ENCODE measurements at regions not wholly inside any gene's neighbourhood (a gene's known extent, or its start where the extent isn't known, plus 50 kb on each side); places are given as distances from the start of the nearest gene placed in this dataset.
"Not testable (repeated sequence)": the region's sequence is repeated elsewhere in the genome, so short reads cannot be mapped to it uniquely, and the experiment has no call there.

DNA sequence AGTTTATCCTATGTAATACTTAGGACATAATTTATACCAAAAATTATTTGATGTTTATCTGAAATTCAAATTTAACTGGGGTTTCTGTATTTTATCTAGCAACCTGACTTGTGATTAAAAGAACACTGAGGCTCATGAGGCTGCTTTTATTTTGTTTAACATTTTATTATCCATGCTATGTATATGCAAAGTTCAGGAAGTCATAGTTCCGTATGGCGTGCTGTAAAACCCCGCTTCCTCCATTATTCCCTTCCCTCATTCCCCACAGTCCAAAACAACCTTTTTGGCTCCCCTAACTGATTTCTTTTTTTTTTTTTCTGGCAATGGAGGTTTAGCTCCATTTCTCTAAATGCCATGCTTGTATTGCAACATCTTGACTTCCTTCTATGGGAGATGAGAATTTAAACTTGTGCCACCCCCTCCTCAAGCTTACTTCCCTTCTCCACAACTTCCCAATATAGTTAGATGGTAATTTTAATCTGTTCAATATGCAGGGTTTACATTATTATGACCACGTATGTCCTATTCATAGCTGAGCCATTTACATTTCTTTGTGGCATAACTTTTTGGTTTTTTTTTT lies 138.0 kb upstream of the DNAH14 start:
- no peak for DNase-seq (ENCODE audit: low read depth in 1 of 2, low spot score in 1 of 2)

DNA sequence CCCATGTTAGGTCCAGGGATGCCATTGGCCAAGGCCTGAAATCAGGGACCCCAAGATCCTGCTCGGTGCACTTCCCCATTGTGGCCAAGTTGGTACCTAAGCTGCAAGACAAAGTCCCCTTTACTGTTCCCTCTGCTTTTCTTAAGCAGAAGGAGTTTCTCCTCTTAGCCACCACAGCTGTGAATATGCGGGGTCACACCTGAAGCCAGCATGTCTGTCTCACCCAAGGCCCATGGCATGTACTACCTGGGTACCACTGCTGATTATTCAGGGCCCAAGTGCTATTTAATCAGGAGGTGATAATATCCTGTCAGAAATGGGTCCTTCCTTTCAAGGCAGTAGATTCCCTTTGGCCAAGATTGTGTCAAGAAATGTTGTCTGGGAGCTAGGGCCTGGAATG lies 133.9 kb upstream of the DNAH14 start:
- DNase-seq (ENCODE audit: low read depth in 1 of 2, low spot score in 1 of 2), result no peak

DNA sequence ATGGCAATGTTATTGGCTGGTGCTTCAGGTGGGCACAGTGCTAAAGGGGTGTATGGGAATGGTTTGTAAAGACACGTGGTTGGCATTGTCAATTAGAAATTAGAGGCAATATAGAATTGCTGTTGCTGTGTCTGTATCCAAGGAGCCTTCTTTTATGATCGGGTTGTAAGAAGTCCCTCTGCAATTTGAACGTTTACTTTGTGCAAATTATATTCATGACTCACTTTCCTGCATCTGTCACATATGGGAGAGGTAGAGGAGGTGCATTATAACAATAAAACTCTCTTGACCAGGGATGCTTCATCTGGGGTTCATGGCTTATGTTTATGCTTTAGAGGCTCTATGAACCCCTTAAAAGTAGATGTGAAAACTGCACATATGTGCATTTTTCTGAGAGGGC lies 130.4 kb upstream of the DNAH14 start:
- DNase-seq (ENCODE audit: low read depth in 1 of 2, low spot score in 1 of 2), result no peak

DNA sequence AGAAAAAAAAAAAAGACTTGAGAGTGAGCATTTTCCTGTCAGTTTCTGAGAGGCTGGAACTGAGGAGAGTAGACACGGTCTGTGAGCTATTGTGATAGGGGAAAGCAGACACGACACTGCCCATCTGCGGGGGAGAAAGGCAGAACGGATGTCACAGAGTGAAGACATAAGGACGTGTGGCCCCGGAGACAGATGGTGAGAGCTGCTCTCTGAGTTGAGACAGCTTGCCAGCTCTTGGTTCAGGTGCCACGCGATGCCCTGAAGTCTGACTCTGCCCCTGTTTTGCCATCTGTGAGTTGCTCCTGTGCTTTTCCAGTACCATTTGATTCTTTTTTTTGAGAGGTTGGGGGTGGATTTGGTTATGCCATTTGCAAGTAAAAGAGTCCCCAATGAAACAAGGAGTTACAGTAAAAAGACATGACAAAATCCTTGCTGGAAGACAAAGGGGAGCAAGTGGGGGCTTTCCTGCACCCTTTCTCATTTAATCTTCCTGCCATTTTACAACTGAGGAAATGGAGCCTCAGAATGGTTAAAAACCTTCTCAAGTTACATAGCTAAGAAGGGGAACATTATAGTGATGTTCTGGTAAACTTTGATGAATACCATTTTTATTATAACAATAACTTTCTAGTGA lies 128.9 kb upstream of the DNAH14 start:
- DNase-seq (ENCODE audit: low read depth in 1 of 2, low spot score in 1 of 2), result no peak

DNA sequence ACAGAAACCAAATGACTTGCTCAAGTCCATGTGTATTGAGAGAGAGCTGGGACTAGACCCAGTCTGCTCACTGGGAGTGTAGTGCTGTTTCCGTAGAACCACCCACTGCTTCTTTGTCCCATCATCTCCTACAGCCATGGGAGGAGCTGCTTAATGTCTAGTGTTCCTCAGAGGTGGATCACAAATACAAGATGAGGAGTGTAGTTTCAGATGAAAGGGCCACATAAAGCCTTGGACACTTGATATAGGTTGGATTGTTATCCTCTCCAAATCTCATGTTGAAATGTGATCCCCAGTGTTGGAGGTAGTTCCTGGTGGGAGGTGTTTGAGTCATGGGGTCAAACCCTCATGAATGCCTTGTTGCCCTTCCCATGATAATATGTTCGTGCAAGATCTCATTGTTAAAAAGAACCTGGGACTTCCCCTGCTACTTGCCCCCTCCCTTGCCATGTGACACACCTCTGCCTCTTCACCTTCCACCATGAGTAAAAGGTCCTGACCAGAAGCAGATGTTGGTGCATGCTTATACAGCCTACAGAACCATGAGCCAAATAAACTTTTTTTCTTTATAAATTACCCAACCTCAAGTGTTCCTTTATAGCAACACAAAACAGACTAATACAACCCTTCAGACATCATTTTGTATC lies 127.5 kb upstream of the DNAH14 start:
- DNase-seq (ENCODE audit: low read depth in 1 of 2, low spot score in 1 of 2), result no peak

DNA sequence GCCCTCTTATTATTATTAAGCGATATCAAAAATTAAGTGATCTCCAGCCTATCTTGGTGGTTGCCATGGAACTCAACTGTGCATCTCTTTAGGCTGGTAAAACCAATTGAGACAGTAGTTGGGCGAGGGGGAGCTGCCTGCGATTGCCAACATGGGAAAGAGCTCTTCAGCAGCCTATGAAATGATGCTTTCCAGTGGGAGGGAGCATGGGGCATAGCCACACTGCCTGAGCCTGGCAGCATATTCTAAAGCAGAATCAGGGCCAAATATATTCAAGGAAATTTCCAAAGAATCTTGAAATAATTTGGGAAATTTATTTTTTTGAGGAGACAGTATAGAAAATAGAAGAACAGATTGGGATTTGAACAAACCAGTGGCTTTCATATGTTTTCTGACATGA lies 126.9 kb upstream of the DNAH14 start:
- DNase-seq (ENCODE audit: low read depth in 1 of 2, low spot score in 1 of 2), result no peak

DNA sequence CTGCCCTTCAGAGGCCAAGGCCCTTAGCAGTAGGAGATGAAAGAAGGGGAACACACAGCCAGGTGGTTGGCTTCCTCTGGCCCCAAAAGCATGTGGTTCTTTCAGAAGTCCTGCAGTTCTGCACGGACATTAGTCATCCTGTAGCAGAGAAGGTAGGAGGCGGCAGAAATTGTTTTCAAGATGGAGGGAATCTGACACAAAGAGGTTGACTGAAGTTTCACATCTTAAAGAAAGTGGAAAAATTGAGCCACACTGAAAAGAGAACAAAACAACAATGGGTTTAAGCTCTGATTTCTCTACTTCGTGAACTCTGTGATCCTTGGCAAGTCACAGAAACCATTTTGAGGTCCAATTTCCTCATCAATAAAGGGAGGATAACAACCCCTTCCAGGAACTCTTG lies 125.3 kb upstream of the DNAH14 start:
- no peak for DNase-seq (ENCODE audit: low read depth in 1 of 2, low spot score in 1 of 2)

DNA sequence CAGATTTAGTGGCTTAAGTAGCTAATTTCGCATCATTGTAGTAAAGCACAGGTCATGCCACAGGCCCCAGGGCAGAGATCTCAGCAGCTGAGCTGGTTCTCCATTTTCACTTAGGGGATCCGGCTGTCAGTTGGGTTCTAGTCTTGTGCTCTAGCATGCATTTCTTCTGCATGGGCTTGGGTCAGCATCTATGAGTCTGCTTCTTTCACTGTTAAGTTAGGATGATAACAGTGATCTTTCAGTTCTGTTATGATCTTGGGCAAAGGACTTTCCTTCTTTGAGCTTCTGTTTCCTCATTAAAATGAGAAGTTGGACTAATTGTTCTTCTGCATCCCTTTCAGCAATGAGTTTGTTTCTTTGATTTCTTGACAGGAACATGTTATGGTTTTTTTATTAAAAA lies 123.6 kb upstream of the DNAH14 start:
- no peak for DNase-seq (ENCODE audit: low read depth in 1 of 2, low spot score in 1 of 2)

DNA sequence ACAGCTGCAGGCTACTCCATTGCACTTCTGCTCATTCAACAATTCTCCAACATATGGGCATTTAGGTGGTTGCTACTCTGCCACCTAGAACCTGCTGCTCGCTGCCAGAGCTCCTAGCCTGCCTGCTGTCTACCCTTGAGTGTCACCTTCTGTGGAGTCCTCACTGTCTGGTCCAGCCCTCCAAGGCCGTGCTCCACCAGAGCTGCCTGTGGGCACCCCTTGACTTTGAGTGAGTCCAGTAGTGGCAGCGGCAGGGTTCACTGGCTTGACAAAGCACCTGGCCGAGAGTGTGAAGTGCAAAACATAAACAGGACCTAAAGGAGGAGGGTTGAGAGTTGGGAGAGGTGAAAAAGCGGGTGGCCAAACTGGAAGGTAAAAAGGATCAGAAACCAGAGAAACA lies 120.3 kb upstream of the DNAH14 start:
- DNase-seq (ENCODE audit: low read depth in 1 of 2, low spot score in 1 of 2), result no peak

DNA sequence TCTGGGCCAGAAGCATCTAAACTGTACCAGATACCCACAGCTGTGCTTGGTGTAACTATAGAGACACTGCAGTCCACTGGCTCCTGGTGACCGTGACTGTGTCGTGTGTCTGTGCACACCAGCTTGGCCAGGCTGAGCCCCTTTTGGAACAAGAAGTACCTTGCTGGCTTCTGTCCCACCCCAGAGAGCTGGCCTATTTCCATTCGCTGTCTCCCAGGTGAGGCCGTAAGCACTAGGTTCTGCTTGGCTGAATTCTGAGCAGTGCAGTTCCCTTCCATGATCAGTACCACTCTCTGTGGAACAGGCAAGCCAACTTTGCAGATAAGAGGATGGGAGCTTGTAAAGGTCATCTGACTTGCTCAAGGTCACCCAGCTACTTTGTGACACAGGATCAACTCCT lies 119.9 kb upstream of the DNAH14 start:
- DNase-seq (ENCODE audit: low read depth in 1 of 2, low spot score in 1 of 2), result no peak

DNA sequence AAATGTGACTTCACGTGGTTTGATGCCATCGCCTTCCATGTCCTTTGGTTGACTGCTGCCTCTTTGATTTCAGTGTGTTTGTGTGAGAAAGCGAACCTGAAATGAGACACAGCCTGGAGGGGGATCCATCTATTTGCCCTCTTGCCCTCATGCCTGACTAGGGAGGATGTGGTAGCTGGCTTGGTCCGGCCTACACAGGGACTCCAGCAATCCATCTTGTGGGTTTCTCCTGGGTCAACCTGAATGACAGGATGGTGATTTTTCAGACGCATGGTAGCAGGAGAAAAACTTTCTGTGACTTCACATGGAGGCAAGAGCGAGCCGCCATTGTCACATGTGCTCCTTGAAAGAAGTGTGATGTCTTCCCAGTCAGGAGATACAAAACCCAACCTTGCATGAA lies 117.9 kb upstream of the DNAH14 start:
- no peak for DNase-seq (ENCODE audit: low read depth in 1 of 2, low spot score in 1 of 2)

DNA sequence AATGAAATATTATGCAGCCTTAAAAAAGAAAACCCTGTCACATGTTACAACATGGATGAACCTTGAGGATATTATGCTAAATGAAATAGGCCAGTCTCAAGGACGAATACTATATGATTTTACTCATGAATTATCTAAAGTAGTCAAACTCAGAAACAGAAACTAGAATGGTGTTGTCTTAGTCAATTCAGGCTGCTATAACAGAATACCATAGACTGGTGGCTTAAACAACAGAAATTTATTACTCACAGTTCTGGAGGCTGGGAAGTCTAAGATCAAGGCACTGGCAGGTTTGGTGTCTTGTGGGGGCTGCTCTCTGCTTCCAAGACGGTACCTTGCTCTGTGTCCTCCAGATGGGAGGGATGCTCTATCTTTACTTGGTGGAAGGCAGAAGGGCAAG lies 113.8 kb upstream of the DNAH14 start:
- no peak for DNase-seq (ENCODE audit: low read depth in 1 of 2, low spot score in 1 of 2)

DNA sequence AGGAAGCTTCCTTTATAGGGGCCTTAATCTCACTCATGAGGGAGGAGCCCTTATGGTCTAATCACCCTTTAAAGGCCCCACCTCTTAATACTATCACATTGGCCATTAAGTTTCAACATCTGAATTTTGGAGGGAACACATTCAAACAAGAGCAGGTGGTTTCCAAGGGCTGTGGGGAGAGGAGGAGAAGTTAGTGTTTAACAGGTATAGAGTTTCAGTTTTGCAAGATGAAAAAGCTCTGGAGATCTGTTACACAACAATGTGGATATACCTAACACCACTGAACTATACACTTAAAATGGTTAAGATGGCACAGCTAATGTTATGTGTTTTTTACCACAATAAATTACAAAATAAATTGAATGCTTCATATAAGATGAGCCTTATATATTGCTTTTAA lies 113.4 kb upstream of the DNAH14 start:
- no peak for DNase-seq (ENCODE audit: low read depth in 1 of 2, low spot score in 1 of 2)

DNA sequence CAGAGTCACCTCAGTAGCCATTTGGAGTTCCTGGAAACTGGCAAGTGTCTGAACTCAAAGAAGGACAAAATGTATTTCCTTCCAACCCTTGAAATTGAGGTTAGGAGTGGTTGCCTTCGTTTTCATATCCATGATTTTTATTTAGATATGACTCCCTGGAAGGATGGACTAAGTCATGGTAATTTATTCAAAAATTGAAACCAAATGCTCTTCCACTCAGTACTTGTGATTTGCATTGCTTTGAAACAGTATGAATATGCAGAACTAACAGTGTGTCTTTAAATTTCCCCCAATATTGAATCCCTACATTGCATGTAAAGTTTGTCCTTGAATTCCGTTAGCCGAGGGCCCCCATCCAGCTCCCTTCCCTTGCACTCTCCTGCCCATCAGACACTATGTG lies 112.1 kb upstream of the DNAH14 start:
- DNase-seq (ENCODE audit: low read depth in 1 of 2, low spot score in 1 of 2), result no peak

DNA sequence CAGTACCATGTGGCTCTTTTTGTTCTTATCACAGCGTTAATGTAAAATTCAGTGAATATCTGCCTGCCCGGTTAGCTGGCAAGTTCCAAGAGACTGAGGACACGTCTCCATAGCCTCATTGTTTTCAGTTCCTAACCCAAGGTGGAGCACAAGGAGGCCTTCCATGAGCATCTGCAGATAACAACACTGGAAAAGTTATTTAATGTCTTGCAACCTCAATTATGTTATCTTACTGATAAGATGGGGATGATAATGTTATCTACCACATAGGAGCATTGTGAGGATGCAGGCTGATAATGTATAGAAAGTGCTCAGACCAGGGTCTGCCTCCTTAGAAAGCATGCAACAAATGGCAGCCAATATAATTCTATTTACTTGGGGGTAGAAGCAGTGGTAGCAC lies 109.6 kb upstream of the DNAH14 start:
- no peak for DNase-seq (ENCODE audit: low read depth in 1 of 2, low spot score in 1 of 2)

DNA sequence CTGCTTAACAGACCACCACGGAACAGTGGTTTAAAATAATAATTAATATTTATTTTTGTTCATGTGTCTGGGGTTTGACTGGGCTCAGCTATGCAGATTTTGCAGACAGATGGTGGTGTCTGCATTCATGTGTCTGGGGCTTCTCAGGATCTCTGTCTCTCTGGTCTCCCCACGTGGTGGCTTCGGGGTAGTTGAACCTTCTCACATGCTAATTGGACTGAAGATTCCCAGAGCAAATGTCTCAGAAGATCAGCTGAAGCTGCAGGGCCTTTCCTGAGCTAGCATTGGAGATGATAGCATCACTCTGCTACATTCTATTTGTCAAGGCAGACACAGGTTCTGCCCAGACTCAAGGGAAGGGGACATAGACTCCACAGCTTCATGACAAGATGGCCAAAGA lies 109.1 kb upstream of the DNAH14 start:
- DNase-seq (ENCODE audit: low read depth in 1 of 2, low spot score in 1 of 2), result no peak

DNA sequence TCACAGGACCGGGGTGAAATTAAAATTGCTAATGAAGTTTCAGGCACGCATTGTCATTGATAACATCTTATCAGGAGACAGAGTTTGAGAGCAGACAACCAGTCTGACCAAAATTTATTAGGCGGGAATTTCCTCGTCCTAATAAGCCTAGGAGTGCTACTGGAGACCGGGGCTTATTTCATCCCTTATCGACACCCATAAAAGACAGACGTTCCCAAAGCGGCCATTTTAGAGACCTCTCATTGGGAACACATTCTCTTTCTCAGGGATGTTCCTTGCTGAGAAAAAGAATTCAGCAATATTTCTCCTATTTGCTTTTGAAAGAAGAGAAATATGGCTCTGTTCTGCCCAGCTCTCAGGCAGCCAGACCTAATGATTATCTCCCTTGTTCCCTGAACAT lies 107.7 kb upstream of the DNAH14 start:
- not testable (repeated sequence) for DNase-seq (ENCODE audit: low read depth in 1 of 2, low spot score in 1 of 2)

DNA sequence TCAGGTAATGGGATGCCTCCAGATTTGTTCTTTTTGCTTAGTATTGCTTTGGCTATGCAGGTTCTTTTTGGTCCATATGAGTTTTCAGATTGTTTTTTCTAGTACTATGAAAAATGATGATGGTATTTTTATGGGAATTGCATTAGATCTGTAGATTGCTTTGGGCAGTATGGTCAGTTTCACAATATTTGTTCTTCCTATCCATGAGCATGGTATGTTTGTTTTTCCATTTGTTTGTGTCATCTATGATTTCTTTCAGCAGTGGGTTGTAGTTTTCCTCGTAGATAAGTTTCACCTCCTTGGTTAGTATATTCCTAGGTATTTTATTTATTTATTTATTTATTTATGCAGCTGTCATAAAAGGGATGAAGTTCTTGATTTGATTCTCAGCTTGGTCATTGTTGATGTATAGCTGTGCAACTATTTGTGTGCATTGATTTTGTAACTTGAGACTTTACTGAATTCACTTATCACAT lies 103.9 kb upstream of the DNAH14 start:
- DNase-seq (ENCODE audit: low read depth in 1 of 2, low spot score in 1 of 2), result no peak

DNA sequence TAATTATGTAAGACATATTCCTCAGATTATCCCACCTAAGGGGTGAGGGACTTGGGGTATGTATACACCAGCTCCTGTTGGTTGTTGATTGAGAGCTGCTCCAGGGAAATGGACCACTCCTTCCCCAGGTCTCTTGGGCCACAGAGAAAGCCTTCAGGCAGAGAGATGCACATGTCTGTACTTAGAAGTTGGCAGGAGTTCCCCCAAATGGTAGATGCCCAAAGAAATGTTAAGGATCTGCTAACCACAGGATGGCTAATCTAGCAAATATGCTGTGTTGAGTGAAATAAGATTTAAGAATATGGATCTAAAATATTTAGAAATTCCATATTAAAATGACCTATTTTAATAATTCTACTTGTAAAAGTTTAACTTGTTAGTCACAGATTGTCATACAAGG lies 100.8 kb upstream of the DNAH14 start:
- DNase-seq (ENCODE audit: low read depth in 1 of 2, low spot score in 1 of 2), result no peak

DNA sequence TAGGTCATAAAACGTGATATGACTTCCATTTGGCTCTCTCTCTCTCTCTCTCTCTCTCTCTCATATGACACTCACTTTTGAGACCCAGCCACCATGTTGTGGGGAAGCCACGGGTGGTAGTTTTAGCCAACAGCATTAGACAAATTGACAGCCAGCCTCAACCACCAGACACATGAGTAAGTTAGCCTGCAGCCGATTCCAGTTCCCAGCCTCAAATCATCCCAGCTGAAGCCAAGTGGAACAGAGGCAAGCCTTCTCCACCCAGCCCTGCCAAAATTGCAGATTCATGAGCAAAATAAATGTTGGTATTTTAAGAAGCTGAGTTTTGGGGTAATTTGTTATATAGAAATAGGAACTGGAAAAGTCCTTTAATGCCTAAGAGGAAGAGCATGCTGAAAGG lies 98.0 kb upstream of the DNAH14 start:
- DNase-seq (ENCODE audit: low read depth in 1 of 2, low spot score in 1 of 2), result no peak

DNA sequence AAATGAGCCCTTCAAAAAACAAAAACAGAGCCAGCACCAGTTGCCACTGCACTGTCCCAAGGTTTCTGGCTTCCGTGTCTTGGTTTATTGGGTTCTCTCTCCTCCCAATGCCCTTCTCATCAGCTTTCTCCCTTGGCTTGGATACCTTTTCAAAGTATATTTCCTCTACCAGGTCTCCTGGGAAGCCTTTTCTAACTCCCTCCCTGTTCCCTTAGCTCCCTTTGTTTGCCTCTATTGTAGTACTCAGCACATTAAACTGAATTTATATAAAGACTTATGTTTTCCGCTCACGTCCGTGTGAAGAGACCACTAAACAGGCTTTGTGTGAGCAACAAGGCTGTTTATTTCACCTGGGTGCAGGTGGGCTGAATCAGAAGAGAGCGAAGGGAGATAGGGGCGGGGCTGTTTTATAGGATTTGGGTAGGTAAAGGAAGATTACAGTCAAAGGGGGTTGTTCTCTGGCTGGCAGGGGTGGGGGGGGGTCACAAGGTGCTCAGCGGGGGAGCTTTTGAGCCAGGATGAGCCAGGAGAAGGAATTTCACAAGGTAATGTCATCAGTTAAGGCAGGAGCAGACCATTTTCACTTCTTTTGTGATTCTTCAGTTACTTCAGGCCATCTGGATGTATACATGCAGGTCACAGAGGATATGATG lies 89.7 kb upstream of the DNAH14 start:
- DNase-seq (ENCODE audit: low read depth in 1 of 2, low spot score in 1 of 2), result not testable (repeated sequence)

DNA sequence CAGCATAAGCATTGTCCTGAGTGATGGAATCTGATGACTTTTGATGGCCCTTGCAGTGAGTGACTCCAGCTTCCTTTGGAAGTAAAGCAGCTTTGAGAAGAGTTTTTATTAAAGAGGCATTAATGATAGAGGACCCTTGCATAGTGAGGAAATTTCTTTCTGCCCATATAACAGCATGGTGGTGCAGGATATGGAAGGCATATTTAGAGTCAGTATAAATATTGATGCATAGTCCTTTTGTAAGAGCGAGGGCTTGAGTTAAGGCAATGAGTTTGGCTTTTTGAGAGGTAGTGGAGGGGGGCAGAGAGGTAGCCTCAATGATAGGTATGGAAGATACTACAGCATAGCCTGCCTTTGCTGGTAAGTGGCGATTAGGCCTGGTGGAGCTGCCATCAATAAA lies 87.7 kb upstream of the DNAH14 start:
- not testable (repeated sequence) for DNase-seq (ENCODE audit: low read depth in 1 of 2, low spot score in 1 of 2)

Data from stimulated activated CD4-positive, alpha-beta T cell treated with anti-CD3 and anti-CD28 coated beads, Interleukin-15, amount 100 ng/mL, for 1 hour (primary cell).